PC-3 (cell line): ENCODE measurements at regions not wholly inside any gene's neighbourhood (a gene's known extent, or its start where the extent isn't known, plus 50 kb on each side); places are given as distances from the start of the nearest gene placed in this dataset.

Source experiments
- ATAC-seq: fragments of 200-7000 bp; cut with Tn5 transposase; 2 replicates; pipeline ENCODE4 v1.9.1; 2020; ENCODE audit warnings: mild to moderate bottlenecking, moderate library complexity
- BruUV-seq: library from RNA; stranded (reverse); fragments of 400-500 nt; replicated peaks from 2 replicates; lab custom pipeline; 2021; lab: Mats Ljungman, UMichigan
- CTCF ChIA-PET: fragments of 300-600 bp; sonication (Branson Sonifier 250); formaldehyde crosslinking; loops from one replicate; lab custom pipeline; 2022; ENCODE audit warnings: antibody characterized with exemption; lab: Charles Lee
- POLR2A ChIA-PET: fragments of 300-600 bp; sonication (Branson Sonifier 250); formaldehyde crosslinking; loops from one replicate; lab custom pipeline; 2022; ENCODE audit warnings: antibody characterized with exemption; ENCODE audit not compliant: unreplicated experiment; lab: Charles Lee
- DNase-seq: peaks from one replicate; pipeline ENCODE4 v3.0.0-alpha.2; 2015
- H2AFZ ChIP-seq: fragments of 300-600 bp; sonication (generic); 2 replicates; pipeline ENCODE4 v1.6.0; 2016; ENCODE audit warnings: antibody characterized with exemption, low read length
- H3F3A ChIP-seq: fragments of 300-600 bp; sonication (generic); one replicate; pipeline ENCODE4 v1.6.0; 2017; ENCODE audit warnings: antibody characterized with exemption, low read length, control low read depth, mild to moderate bottlenecking; ENCODE audit not compliant: unreplicated experiment
- H3K27ac ChIP-seq: fragments of 300-600 bp; sonication (generic); 2 replicates; pipeline ENCODE4 v1.5.1; 2016; ENCODE audit warnings: mild to moderate bottlenecking, low read length
- H3K27me3 ChIP-seq: fragments of 300-600 bp; sonication (generic); 2 replicates; pipeline ENCODE4 v1.6.1; 2016; ENCODE audit warnings: low read length, mixed read lengths
- H3K36me3 ChIP-seq: fragments of 300-600 bp; sonication (generic); 2 replicates; pipeline ENCODE4 v1.6.1; 2016; ENCODE audit warnings: low read depth, mixed run types, low read length, mixed read lengths
- H3K4me1 ChIP-seq: fragments of 300-600 bp; sonication (generic); 2 replicates; pipeline ENCODE4 v1.5.1; 2016; ENCODE audit warnings: low read length; ENCODE audit not compliant: insufficient read depth
- H3K4me2 ChIP-seq: fragments of 300-600 bp; sonication (generic); 2 replicates; pipeline ENCODE4 v1.6.0; 2016; ENCODE audit warnings: low read length
- H3K4me3 ChIP-seq: fragments of 300-600 bp; sonication (generic); 2 replicates; pipeline ENCODE4 v1.5.1; 2016; ENCODE audit warnings: mild to moderate bottlenecking, low read length, mixed read lengths
- H3K79me2 ChIP-seq: fragments of 300-600 bp; sonication (generic); 2 replicates; pipeline ENCODE4 v1.6.1; 2017; ENCODE audit warnings: low read length, mixed read lengths
- H3K9ac ChIP-seq: fragments of 300-600 bp; sonication (generic); 2 replicates; pipeline ENCODE4 v1.6.0; 2016; ENCODE audit warnings: mild to moderate bottlenecking, low read length
- H3K9me2 ChIP-seq: fragments of 300-600 bp; sonication (generic); replicated peaks from 2 replicates; pipeline ENCODE4 v1.6.1; 2016; ENCODE audit warnings: mixed run types, low read length, mixed read lengths
- H3K9me3 ChIP-seq: fragments of 300-600 bp; sonication (generic); 2 replicates; pipeline ENCODE4 v1.6.1; 2016; ENCODE audit warnings: low read length, mixed read lengths
- H4K20me1 ChIP-seq: fragments of 300-600 bp; sonication (generic); 2 replicates; pipeline ENCODE4 v1.6.1; 2016; ENCODE audit warnings: low read length, mixed read lengths
- CTCF ChIP-seq: fragments of 300-600 bp; sonication (generic); conservative IDR thresholded peaks from 2 replicates; pipeline ENCODE4 v1.5.1; 2017; ENCODE audit warnings: antibody characterized with exemption, low read depth, mild to moderate bottlenecking, low read length
- EZH2 ChIP-seq: fragments of 300-600 bp; sonication (generic); IDR thresholded peaks from one replicate; pipeline ENCODE4 v1.6.1; 2017; ENCODE audit warnings: antibody characterized with exemption, mild to moderate bottlenecking, low read length; ENCODE audit not compliant: unreplicated experiment
- EZH2phosphoT487 ChIP-seq: fragments of 300-600 bp; sonication (generic); IDR thresholded peaks from 2 replicates; pipeline ENCODE4 v1.6.1; 2018; ENCODE audit warnings: mild to moderate bottlenecking, antibody characterized with exemption, low read length, borderline replicate concordance
- intact Hi-C: fragments of 100-400 bp; cut with micrococcal nuclease; formaldehyde crosslinking; loops from 2 replicates; pipeline ENCODE4 v1.9.0; 2023

DNA sequence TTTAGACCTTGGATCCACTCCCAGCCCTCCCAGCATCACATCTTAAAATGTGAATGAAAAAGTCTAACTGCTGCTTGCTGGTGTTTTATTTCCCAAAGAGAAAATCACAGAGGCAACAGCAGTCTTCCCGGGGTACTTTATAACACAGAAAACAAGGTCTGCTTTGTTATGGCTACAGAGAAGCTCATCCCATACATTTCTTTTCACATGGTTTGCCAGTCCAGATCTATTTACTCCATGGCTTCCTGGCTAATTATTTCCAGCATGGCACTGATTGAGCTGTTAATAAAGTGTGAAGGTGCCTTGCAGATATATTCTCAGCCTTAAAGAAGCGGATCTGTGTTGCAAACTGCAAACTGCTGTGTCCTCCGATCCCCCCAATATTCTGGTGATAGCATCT lies 466.1 kb upstream of the CFAP20DC start:
- BruUV-seq, result no TSS peak
- Histone ChIP-seq H3K36me3 (no peaks in the 10 kb centered on the region), H3K27ac (no peak overlapping the region), H3F3A (no peaks in the 10 kb centered on the region), H3K79me2 (no peaks in the 10 kb centered on the region), H3K4me2 (no peak overlapping the region), H3K9me2 (no peaks in the 10 kb centered on the region), H3K4me1 (0 out of 2 replicates have a peak, but pooled peaks cover 5% of the 10 kb centered on the region), H3K27me3 (no peaks in the 10 kb centered on the region), H3K4me3 (no peak overlapping the region), H3K9ac (no peak overlapping the region), H2AFZ (no peak overlapping the region), H4K20me1 (no peaks in the 10 kb centered on the region), H3K9me3 (no peaks in the 10 kb centered on the region)
- no peak for ATAC-seq
- intact Hi-C loops, result no loop called here
- TF ChIP-seq EZH2 (no peak), EZH2phosphoT487 (no peak), CTCF (no peak)
- no peak for DNase-seq
- ChIA-PET CTCF (no interaction called here), POLR2A (interaction anchor here (0.5 kb wide), 1 partner anchor 552 kb away, joined by 6 read pairs; no protein-coding TSS in a partner anchor)

DNA sequence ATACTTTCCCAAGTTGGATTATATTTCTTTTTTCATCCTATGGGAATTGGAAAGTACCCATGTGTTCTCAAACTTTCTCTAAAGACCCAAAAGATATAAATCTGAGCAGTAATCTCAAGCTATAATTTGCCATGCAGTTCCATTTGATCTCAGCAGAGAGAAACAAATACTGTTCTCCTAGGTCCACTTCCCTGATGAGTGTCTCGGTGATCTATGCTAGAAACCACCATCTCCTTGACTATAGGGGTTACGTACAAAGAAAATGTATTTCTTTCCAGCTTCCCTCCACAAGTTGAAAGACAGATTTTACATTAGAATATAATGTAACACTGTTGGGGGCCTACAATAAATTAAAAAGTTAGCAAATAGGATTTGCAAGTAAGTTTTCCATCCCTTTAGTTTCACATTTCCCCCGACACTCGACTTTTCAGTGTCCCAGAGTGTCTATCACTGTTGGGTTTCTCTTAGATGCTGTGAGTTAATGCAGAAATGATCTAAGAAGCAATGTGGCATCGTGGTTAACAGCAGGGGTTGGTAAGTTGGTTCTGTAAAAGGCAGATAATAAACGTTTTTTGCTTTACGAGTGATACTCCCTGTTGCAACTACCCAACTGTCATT lies 465.1 kb upstream of the CFAP20DC start:
- BruUV-seq, result no TSS peak
- Histone ChIP-seq H3K27ac (no peak overlapping the region), H3K4me2 (no peak overlapping the region), H3K9me2 (no peaks in the 10 kb centered on the region), H3K36me3 (no peaks in the 10 kb centered on the region), H3K9ac (no peak overlapping the region), H3K9me3 (no peaks in the 10 kb centered on the region), H3K27me3 (no peaks in the 10 kb centered on the region), H3K4me1 (0 out of 2 replicates have a peak, but pooled peaks cover 5% of the 10 kb centered on the region), H3K4me3 (no peak overlapping the region), H4K20me1 (no peaks in the 10 kb centered on the region), H3F3A (no peaks in the 10 kb centered on the region), H2AFZ (no peak overlapping the region), H3K79me2 (no peaks in the 10 kb centered on the region)
- TF ChIP-seq EZH2phosphoT487 (no peak), CTCF (no peak), EZH2 (no peak)
- no peak for ATAC-seq
- intact Hi-C loops, result loop anchor here (5.0 kb wide), 1 partner anchor 88 kb away; no protein-coding TSS in a partner anchor
- CTCF ChIA-PET, result interaction anchor here (0.6 kb wide), 1 partner anchor 42 kb away, joined by 3 read pairs; no protein-coding TSS in a partner anchor
- no peak for DNase-seq
- POLR2A ChIA-PET, result no interaction called here

GRCh38 chr3:59513570-59513969 lies 463.7 kb upstream of the CFAP20DC start:
- POLR2A ChIA-PET, result no interaction called here
- no peak for TF ChIP-seq EZH2phosphoT487
- TF ChIP-seq CTCF, result no peak
- TF ChIP-seq EZH2, result no peak
- no TSS peak for BruUV-seq
- Histone ChIP-seq H2AFZ (no peak overlapping the region), H4K20me1 (no peaks in the 10 kb centered on the region), H3K9me3 (no peaks in the 10 kb centered on the region), H3K9me2 (no peaks in the 10 kb centered on the region), H3K27ac (no peak overlapping the region), H3K4me3 (no peak overlapping the region), H3K4me2 (no peak overlapping the region), H3K79me2 (no peaks in the 10 kb centered on the region), H3K36me3 (no peaks in the 10 kb centered on the region), H3K4me1 (0 out of 2 replicates have a peak, but pooled peaks cover 5% of the 10 kb centered on the region), H3K9ac (no peak overlapping the region), H3F3A (no peaks in the 10 kb centered on the region), H3K27me3 (no peaks in the 10 kb centered on the region)
- CTCF ChIA-PET, result no interaction called here
- ATAC-seq, result peak; percentile 69
- peak; percentile 27 for DNase-seq
- intact Hi-C loops, result loop anchor here (5.0 kb wide), 1 partner anchor 86 kb away; no protein-coding TSS in a partner anchor
